SK-N-SH (cell line): ENCODE measurements at regions not wholly inside any gene's neighbourhood (a gene's known extent, or its start where the extent isn't known, plus 50 kb on each side); places are given as distances from the start of the nearest gene placed in this dataset.

ENCODE experiments used
- CHD2 ChIP-seq: fragments of 150-350 bp; IDR thresholded peaks from 2 replicates; pipeline ENCODE4 v1.6.1; 2018; ENCODE audit warnings: low read length; ENCODE audit not compliant: partially characterized antibody
- FOSL2 ChIP-seq: IDR thresholded peaks from 2 replicates; pipeline ENCODE4 v1.4.0; 2012; ENCODE audit warnings: low read depth, mild to moderate bottlenecking, moderate library complexity, borderline replicate concordance
- FOXJ3 ChIP-seq: sonication (generic); formaldehyde crosslinking; IDR thresholded peaks from 2 replicates; pipeline ENCODE4 v1.5.1; 2020; ENCODE audit warnings: mild to moderate bottlenecking, missing genetic modification reagents
- FOXM1 ChIP-seq: IDR thresholded peaks from 2 replicates; pipeline ENCODE4 v1.4.0; 2012; ENCODE audit warnings: low read depth, mild to moderate bottlenecking
- GABPA ChIP-seq: IDR thresholded peaks from 2 replicates; pipeline ENCODE4 v1.4.0; 2012; ENCODE audit warnings: low read depth, mild to moderate bottlenecking
- JUND ChIP-seq: IDR thresholded peaks from 2 replicates; pipeline ENCODE4 v1.4.0; 2012
- POLR2AphosphoS5 ChIP-seq: IDR thresholded peaks from 2 replicates; pipeline ENCODE4 v1.6.1; 2012; ENCODE audit warnings: low read depth, low read length
- RCOR1 ChIP-seq: fragments of 150-350 bp; IDR thresholded peaks from 2 replicates; pipeline ENCODE4 v1.6.1; 2017; ENCODE audit warnings: antibody characterized with exemption, low read length
- SMC3 ChIP-seq: IDR thresholded peaks from 2 replicates; pipeline ENCODE4 v1.6.1; 2012; ENCODE audit warnings: low read depth, low read length, improper control_type of control experiment
- TAF1 ChIP-seq: IDR thresholded peaks from 2 replicates; pipeline ENCODE4 v1.6.1; 2012; ENCODE audit warnings: low read depth, mild to moderate bottlenecking, low read length, moderate library complexity, borderline replicate concordance
- TEAD4 ChIP-seq: IDR thresholded peaks from 2 replicates; pipeline ENCODE4 v1.4.0; 2012; ENCODE audit warnings: mild to moderate bottlenecking, borderline replicate concordance; ENCODE audit not compliant: insufficient read depth
- TF ChIP-seq, protein P1 (sequence below): fragments of 200-600 bp; sonication (generic); IDR thresholded peaks from 2 replicates; pipeline ENCODE4 v1.6.1; 2017; ENCODE audit warnings: antibody characterized with exemption, mild to moderate bottlenecking, moderate library complexity
- TF ChIP-seq, protein P2 (sequence below): IDR thresholded peaks from 2 replicates; pipeline ENCODE4 v1.6.1; 2012; ENCODE audit warnings: mild to moderate bottlenecking, low read depth, low read length, moderate library complexity
- TF ChIP-seq, protein P3 (sequence below): IDR thresholded peaks from 2 replicates; pipeline ENCODE4 v1.4.0; 2012; ENCODE audit warnings: low read depth, borderline replicate concordance

DNA sequence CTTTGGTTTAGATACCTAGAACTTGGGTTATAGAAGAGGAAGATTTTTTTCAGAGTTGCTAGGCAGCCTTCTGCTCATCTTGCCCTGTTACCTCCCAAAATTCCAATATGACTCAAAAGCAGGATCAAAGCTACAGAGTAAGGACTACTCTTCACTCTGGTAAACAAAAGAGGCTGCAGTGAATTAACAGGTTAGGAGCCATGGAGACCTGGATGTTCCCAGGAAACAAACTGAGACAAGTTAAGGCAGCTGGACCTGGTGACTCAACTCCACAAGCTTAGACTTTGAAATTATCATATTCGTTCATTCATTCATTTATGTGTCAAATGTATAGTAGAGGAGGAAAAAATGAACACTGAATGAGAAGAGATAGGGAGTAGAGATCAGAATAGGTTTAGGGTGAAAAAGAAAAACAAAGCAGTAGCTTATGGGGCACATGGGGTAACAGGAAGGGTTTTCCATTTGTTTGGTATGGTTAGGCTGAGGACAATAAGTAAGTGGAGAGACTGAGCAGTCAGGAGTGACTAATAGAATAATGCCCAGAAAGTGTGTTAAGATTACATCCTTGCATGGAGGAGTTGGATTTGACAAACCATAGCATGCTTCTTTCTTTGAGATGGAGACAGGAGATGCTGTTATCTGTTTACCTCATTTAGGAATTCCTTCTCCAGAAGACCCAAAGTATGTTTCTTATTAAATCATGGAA lies 464.0 kb upstream of the ZNF608 start:
- TF ChIP-seq GABPA (no peak), SMC3 (no peak), TAF1 (no peak), CHD2 (no peak), TEAD4 (no peak), JUND (no peak), POLR2AphosphoS5 (no peak), RCOR1 (no peak), FOXM1 (no peak), FOSL2 (no peak), FOXJ3 (no peak)
- TF ChIP-seq, protein P1, sequence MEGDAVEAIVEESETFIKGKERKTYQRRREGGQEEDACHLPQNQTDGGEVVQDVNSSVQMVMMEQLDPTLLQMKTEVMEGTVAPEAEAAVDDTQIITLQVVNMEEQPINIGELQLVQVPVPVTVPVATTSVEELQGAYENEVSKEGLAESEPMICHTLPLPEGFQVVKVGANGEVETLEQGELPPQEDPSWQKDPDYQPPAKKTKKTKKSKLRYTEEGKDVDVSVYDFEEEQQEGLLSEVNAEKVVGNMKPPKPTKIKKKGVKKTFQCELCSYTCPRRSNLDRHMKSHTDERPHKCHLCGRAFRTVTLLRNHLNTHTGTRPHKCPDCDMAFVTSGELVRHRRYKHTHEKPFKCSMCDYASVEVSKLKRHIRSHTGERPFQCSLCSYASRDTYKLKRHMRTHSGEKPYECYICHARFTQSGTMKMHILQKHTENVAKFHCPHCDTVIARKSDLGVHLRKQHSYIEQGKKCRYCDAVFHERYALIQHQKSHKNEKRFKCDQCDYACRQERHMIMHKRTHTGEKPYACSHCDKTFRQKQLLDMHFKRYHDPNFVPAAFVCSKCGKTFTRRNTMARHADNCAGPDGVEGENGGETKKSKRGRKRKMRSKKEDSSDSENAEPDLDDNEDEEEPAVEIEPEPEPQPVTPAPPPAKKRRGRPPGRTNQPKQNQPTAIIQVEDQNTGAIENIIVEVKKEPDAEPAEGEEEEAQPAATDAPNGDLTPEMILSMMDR: no peak
- TF ChIP-seq, protein P2, sequence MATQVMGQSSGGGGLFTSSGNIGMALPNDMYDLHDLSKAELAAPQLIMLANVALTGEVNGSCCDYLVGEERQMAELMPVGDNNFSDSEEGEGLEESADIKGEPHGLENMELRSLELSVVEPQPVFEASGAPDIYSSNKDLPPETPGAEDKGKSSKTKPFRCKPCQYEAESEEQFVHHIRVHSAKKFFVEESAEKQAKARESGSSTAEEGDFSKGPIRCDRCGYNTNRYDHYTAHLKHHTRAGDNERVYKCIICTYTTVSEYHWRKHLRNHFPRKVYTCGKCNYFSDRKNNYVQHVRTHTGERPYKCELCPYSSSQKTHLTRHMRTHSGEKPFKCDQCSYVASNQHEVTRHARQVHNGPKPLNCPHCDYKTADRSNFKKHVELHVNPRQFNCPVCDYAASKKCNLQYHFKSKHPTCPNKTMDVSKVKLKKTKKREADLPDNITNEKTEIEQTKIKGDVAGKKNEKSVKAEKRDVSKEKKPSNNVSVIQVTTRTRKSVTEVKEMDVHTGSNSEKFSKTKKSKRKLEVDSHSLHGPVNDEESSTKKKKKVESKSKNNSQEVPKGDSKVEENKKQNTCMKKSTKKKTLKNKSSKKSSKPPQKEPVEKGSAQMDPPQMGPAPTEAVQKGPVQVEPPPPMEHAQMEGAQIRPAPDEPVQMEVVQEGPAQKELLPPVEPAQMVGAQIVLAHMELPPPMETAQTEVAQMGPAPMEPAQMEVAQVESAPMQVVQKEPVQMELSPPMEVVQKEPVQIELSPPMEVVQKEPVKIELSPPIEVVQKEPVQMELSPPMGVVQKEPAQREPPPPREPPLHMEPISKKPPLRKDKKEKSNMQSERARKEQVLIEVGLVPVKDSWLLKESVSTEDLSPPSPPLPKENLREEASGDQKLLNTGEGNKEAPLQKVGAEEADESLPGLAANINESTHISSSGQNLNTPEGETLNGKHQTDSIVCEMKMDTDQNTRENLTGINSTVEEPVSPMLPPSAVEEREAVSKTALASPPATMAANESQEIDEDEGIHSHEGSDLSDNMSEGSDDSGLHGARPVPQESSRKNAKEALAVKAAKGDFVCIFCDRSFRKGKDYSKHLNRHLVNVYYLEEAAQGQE: no peak
- TF ChIP-seq, protein P3, sequence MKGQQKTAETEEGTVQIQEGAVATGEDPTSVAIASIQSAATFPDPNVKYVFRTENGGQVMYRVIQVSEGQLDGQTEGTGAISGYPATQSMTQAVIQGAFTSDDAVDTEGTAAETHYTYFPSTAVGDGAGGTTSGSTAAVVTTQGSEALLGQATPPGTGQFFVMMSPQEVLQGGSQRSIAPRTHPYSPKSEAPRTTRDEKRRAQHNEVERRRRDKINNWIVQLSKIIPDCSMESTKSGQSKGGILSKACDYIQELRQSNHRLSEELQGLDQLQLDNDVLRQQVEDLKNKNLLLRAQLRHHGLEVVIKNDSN: no peak
